ENCODE measurements at regions not wholly inside any gene's neighbourhood (a gene's known extent, or its start where the extent isn't known, plus 50 kb on each side); places are given as distances from the start of the nearest gene placed in this dataset.

DNA sequence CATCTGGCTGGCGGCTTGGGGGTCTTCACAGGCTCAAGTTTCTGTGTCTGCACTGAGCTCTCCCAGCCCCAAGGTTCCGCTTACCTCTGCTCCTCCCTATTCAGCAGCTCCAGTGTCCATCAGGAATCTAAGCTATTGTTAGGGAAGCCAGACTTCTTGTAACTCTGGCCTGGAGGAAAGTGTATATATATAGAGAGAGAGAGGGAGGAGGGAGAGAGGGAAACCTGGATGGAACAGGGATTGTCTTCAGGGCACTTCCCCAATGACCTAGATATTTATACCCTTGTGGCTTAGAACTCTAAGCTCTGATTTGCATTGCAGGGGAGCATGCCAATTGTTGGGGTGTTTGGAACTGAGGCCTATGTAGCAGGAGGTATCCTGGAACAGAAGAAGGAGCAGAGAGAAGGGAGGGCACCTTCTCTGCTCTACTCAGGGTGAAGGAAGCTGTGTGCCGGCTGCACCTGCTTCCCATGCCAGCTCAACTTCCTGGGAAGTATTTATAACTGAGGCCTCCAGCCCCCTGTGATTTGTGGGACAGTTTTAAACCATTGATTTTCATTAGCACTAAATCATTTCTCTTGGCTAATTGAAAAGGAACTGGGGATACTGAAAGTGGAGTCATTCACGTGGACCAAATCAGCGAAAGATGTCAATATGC is 70.9 kb downstream of the NAV1 start:
- no peak for DNase-seq

GRCh38 chr1:201610858-201611257 is 71.9 kb downstream of the NAV1 start:
- peak in 10 of 56 donors; percentile 10 to 29 (median 23) for DNase-seq

- DNase-seq = no peak
Observed at GRCh38 chr1:201612645-201613044, 73.7 kb downstream of the NAV1 start.

GRCh38 chr1:201614262-201615015 is 75.5 kb downstream of the NAV1 start:
- peak in 1 of 56 donors; percentile 14 for DNase-seq

GRCh38 chr1:201617157-201617556 is 78.2 kb downstream of the NAV1 start:
- no peak for DNase-seq

DNA sequence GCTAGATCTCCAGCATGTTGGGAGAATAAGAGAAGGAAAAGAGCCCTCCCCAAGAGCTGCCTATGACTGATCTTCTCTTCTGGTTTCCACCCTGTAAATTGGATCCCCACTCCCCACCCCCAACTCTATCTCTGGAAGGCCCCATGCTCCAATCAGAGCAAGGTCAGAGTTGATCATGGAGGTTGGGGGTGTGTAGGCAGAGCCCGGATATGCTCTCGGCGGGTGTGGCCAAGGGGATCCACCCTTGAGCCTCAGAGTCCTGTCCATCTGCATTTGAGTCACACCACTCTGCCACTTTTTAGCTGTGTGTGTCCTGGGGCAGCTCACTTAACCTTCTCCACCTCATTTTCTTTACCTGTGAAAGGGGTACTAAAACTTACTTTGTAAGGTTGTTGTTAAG is 79.5 kb downstream of the NAV1 start:
- DNase-seq = no peak

DNA sequence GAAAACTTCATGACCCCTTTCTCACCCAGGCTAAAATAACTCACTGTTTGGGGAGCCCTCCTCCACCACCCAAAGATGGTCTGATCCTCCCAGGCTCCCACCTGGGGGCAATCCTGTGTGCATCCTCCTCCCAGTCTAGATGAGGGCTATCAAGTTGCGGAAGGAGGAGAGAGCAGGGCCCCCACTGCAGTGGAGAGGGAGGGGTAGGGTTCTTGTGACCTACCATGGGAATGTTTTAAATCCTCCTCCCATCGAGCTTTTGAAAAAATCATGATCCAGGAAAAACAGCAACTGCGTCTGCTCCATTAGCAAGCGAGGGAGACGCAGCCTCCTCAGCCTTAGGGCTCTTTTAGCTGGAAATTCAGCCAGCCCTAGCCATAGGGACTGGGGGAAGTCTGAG is 80.0 kb downstream of the NAV1 start:
- no peak for DNase-seq

GRCh38 chr1:201619513-201619912 is 80.6 kb downstream of the NAV1 start:
- DNase-seq = no peak

GRCh38 chr1:201622353-201622752 is 83.4 kb downstream of the NAV1 start:
- no peak for DNase-seq

GRCh38 chr1:201622824-201623223 is 83.9 kb downstream of the NAV1 start:
- DNase-seq = no peak

DNA sequence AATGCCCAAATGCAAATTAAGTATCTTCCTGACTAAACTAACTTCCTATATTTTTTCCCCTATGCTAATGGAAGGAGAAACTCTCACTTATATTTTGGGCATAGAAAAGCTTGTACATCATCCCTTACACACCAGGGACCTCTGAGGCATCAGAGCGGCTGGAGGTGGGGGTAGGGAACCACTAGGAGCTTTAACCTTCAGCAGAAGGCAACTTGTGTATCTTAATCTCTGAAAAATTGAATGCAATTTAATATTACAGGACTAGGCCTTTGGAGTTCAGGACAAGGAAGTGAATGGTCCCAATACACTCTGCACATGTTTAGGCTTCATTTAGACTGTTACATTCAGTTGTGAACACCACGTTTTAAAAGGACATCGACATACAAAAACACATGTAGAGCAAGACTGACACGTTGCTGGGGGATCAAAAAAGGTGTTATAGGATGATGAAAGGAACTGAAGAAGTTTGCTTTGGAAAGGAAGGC is 85.9 kb downstream of the NAV1 start:
- DNase-seq = no peak

DNA sequence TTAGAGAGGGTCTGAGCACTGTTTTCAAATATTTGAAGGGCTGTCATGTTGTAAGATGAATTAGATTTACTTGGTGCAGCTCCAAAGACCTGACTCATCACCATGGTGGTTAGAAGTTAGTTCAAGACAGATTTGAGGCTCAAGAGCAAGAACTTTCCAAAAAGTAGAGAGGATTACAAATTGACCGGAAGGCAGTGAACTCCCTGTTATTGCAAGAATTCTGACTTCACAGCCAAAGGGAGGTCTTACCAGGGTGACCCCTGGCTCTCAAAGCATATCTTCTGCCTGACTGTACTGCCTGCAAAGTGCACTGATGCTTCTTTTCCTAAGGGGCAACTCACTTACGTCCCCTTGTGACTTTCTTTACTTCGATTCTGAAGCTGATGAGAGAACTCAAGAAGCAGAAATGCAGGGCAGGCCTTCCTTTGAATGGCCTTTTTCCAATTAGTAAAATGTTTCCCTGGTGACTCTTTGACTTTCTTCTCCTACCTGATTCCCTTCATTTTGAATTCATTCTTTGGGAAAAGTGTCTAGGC is 86.4 kb downstream of the NAV1 start:
- no peak for DNase-seq

DNA sequence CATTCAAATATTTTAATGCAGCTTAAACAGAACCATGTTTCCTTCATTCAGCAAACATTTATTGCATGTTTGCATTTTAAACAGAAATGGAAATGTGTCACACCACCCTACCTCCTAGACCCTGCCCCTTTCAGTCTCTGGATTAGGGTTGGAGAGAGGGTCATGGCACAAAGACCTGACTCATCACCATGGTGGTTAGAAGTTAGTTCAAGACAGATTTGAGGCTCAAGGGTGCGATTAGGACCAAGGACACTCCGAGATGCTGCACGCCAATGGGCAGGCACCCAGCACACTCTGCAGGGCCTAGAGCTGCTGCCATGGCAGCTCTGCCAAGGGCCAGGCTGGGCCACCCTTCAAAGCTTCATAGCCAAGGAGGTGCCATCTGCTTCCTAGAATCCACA is 86.9 kb downstream of the NAV1 start:
- DNase-seq = no peak

DNA sequence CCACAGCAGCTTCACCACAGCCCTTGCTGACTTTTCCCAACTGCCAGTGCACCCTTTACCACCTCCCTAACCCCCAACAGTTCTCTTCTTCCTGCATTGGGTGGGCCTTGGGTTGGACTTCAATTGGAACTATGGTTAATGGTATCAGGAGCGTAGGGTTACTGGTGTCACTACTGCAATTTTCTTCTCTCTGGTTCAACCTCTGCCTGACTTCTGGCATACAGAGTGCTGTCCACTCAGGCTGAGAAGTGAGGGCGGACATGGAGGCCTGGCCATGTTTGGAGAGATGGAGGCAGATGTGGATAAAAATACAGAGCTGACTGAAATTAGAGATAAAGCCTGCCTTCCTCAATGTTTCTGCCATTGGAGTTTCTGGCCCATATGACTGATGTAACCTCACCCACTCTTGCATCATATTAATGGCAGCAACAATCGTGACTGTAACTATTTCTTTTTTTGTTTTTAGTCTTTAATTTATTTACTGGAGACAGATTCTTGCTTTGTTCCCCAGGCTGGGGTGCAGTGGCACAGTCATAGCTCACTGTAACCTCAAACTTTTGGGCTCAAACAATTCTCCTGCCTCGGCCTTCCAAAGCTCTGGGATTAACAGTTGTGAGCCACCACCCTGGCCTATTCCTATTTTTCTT is 87.8 kb downstream of the NAV1 start:
- DNase-seq = no peak

GRCh38 chr1:201628490-201628889 is 89.6 kb downstream of the NAV1 start:
- peak in 21 of 56 donors; percentile 8 to 54 (median 38) for DNase-seq

DNA sequence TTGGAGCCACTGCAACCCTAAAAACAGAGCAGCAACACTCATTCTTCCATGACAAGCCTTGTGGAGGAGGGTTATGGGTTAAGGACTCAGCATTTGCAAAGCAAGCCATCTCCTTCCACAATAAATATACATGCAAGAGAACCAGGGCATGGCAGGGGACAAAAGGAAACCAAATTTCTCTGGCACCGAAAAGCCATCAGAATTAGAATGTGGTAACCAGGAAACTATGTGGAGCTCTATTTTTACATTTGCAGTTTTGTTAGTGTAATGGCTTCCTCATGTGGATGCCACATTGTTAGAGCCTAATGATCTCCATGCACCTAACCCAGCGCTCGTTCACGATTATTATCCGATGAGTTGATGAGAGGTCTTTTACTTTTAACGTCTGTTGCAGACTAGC is 91.7 kb downstream of the NAV1 start:
- DNase-seq = no peak

- DNase-seq = peak in 17 of 56 donors; percentile 13 to 60 (median 30)
Observed at GRCh38 chr1:201631037-201631436, 92.1 kb downstream of the NAV1 start.

- no peak for DNase-seq
Observed at GRCh38 chr1:201632364-201632952, 93.5 kb downstream of the NAV1 start.

DNA sequence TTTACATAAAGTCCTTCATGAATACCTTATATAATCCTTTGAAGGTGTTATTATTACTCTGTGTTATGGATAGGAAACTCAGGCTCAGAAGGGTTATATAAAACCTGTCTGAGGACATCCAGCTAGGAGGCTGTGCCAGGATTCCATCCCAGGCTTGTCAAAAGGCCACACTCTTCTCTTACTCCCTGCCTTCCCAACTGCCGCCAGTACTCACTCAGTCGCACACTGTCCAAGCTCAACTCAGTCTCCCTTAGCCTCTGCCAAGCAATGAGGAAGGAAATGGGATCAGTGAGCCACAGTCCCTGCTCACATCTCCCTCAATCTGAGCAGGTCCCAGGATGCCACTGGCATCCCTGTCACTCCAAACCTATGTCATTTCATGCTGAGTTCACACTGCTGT is 94.4 kb downstream of the NAV1 start:
- no peak for DNase-seq

GRCh38 chr1:201633811-201634210 is 94.9 kb downstream of the NAV1 start:
- no peak for DNase-seq

DNA sequence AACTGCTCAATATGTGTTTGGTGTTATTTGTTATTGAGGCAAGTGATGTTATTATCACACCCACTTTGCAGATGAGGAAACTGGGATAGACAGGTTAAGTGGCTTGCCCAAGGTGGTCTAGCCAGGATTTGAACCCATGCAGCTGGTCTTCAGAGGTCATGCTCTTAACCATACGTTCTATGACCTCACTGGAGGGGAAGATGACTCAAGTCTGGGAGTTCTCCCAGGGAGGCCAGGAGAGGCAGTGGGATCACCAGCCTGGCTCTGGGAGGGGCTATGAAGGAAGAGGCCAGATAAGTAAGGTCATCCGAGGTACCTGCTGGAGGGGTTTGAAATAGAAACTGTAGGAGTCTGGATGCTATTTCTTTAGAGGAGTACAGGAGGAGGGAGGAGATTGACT is 95.3 kb downstream of the NAV1 start:
- no peak for DNase-seq

GRCh38 chr1:201636097-201636496 is 97.2 kb downstream of the NAV1 start:
- DNase-seq = no peak
